DOHH2 (cell line): ENCODE measurements at regions not wholly inside any gene's neighbourhood (a gene's known extent, or its start where the extent isn't known, plus 50 kb on each side); places are given as distances from the start of the nearest gene placed in this dataset.

Experiments
- EZH2phosphoT487 ChIP-seq: fragments of 200-600 bp; sonication (generic); IDR thresholded peaks from 2 replicates; pipeline ENCODE4 v1.6.1; 2017; ENCODE audit warnings: borderline replicate concordance, mild to moderate bottlenecking, antibody characterized with exemption, low read length, moderate library complexity, mixed read lengths
- TF ChIP-seq, protein P1 (sequence below): fragments of 200-600 bp; sonication (generic); IDR thresholded peaks from one replicate; pipeline ENCODE4 v1.5.1; 2014; ENCODE audit warnings: antibody characterized with exemption, mild to moderate bottlenecking, low read depth, low read length; ENCODE audit not compliant: poor library complexity, severe bottlenecking

DNA sequence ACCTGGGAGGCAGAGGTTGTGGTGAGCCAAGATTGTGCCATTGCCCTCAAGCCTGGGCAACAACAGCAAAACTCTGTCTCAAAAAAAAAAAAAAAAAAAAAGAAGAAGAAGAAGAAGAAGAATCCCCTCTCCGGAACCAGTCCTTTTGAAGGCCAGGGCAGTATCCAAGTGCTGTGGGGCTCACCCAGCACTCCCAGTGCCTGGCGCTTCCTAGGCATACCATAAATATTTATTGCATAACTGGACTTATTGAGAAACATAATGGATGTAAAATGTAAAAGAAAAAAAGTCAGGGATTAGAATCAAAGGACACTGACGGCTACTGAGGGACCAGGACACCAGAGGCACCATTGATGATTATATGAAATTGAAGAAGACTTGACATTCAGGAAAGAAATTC lies 162.1 kb upstream of the KIT start:
- TF ChIP-seq, protein P1, sequence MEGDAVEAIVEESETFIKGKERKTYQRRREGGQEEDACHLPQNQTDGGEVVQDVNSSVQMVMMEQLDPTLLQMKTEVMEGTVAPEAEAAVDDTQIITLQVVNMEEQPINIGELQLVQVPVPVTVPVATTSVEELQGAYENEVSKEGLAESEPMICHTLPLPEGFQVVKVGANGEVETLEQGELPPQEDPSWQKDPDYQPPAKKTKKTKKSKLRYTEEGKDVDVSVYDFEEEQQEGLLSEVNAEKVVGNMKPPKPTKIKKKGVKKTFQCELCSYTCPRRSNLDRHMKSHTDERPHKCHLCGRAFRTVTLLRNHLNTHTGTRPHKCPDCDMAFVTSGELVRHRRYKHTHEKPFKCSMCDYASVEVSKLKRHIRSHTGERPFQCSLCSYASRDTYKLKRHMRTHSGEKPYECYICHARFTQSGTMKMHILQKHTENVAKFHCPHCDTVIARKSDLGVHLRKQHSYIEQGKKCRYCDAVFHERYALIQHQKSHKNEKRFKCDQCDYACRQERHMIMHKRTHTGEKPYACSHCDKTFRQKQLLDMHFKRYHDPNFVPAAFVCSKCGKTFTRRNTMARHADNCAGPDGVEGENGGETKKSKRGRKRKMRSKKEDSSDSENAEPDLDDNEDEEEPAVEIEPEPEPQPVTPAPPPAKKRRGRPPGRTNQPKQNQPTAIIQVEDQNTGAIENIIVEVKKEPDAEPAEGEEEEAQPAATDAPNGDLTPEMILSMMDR, result no peak
- no peak for TF ChIP-seq EZH2phosphoT487
